GM23338 (cell line): ENCODE measurements at regions not wholly inside any gene's neighbourhood (a gene's known extent, or its start where the extent isn't known, plus 50 kb on each side); places are given as distances from the start of the nearest gene placed in this dataset.

Source experiments
- ATAC-seq: fragments of 200-7000 bp; cut with Tn5 transposase; 3 replicates; pipeline ENCODE4 v1.9.1; 2020
- DNase-seq: peaks from one replicate; pipeline ENCODE4 v3.0.0-alpha.2; 2015; ENCODE audit warnings: low spot score
- H2AFZ ChIP-seq: fragments of 200-600 bp; sonication (generic); 2 replicates; pipeline ENCODE4 v1.8.0; 2016; ENCODE audit warnings: antibody characterized with exemption, mild to moderate bottlenecking, moderate library complexity
- H3F3A ChIP-seq: fragments of 200-600 bp; sonication (generic); replicated peaks from 2 replicates; pipeline ENCODE4 v1.8.0; 2017; ENCODE audit warnings: antibody characterized with exemption, mixed run types, low read depth
- H3K27ac ChIP-seq: fragments of 200-600 bp; sonication (generic); 2 replicates; pipeline ENCODE4 v1.6.1; 2016; ENCODE audit warnings: low read depth
- H3K27me3 ChIP-seq: fragments of 200-600 bp; sonication (generic); 2 replicates; pipeline ENCODE4 v1.8.0; 2016; ENCODE audit warnings: mild to moderate bottlenecking, mixed run types, moderate library complexity; ENCODE audit not compliant: insufficient read depth
- H3K36me3 ChIP-seq: fragments of 200-600 bp; sonication (generic); 2 replicates; pipeline ENCODE4 v1.8.0; 2016; ENCODE audit warnings: mild to moderate bottlenecking; ENCODE audit not compliant: insufficient read depth
- H3K4me1 ChIP-seq: fragments of 200-600 bp; sonication (generic); 2 replicates; pipeline ENCODE4 v1.8.0; 2016; ENCODE audit warnings: mild to moderate bottlenecking, moderate library complexity; ENCODE audit not compliant: insufficient read depth
- H3K4me2 ChIP-seq: fragments of 200-600 bp; sonication (generic); 2 replicates; pipeline ENCODE4 v1.7.1; 2017; ENCODE audit warnings: mixed run types
- H3K4me3 ChIP-seq: fragments of 200-600 bp; sonication (generic); 2 replicates; pipeline ENCODE4 v1.6.1; 2016; ENCODE audit warnings: mixed run types
- H3K79me2 ChIP-seq: fragments of 200-600 bp; sonication (generic); replicated peaks from 2 replicates; pipeline ENCODE4 v1.8.0; 2017; ENCODE audit warnings: mild to moderate bottlenecking; ENCODE audit not compliant: insufficient read depth
- H3K9me2 ChIP-seq: fragments of 200-600 bp; sonication (generic); 2 replicates; pipeline ENCODE4 v1.8.0; 2017; ENCODE audit not compliant: insufficient read depth
- H4K20me1 ChIP-seq: fragments of 200-600 bp; sonication (generic); replicated peaks from 2 replicates; pipeline ENCODE4 v1.8.0; 2017; ENCODE audit warnings: mild to moderate bottlenecking; ENCODE audit not compliant: insufficient read depth
- H3K27ac Mint-ChIP-seq: 2 replicates; pipeline ENCODE4 v1.8.0; 2020; ENCODE audit warnings: inconsistent platforms, mild to moderate bottlenecking, moderate library complexity, mixed read lengths
- H3K27me3 Mint-ChIP-seq: 3 replicates; pipeline ENCODE4 v1.8.0; 2022; ENCODE audit warnings: low read depth, mild to moderate bottlenecking, moderate library complexity, mixed read lengths, inconsistent platforms; ENCODE audit not compliant: insufficient read depth, poor library complexity
- H3K36me3 Mint-ChIP-seq: 3 replicates; pipeline ENCODE4 v1.8.0; 2021; ENCODE audit warnings: low read depth, mild to moderate bottlenecking, inconsistent platforms, moderate library complexity, mixed read lengths
- H3K4me1 Mint-ChIP-seq: 3 replicates; pipeline ENCODE4 v1.8.0; 2020; ENCODE audit warnings: mild to moderate bottlenecking, inconsistent platforms, mixed read lengths
- H3K4me3 Mint-ChIP-seq: 3 replicates; pipeline ENCODE4 v1.8.0; 2021; ENCODE audit warnings: moderate library complexity, mild to moderate bottlenecking, inconsistent platforms, mixed read lengths
- H3K9me3 Mint-ChIP-seq: 3 replicates; pipeline ENCODE4 v1.8.0; 2020; ENCODE audit warnings: moderate library complexity, mild to moderate bottlenecking, inconsistent platforms, mixed read lengths
- CREB1 ChIP-seq: fragments of 250-450 bp; sonication (Bioruptor Pico); IDR thresholded peaks from 2 replicates; pipeline ENCODE4 v1.5.0; 2020; ENCODE audit warnings: low read depth, mild to moderate bottlenecking, moderate library complexity
- CTCF ChIP-seq, 2 experiments: fragments of 200-600 bp in 1 of 2; sonication (generic) in 1 of 2; conservative IDR thresholded peaks; 2 replicates each; pipeline versions ENCODE4 v1.5.1 to v1.6.1; 2016 to 2017; ENCODE audit warnings: antibody characterized with exemption in 2 of 2, low read depth in 2 of 2, mild to moderate bottlenecking in 2 of 2, moderate library complexity in 1 of 2
- ETS1 ChIP-seq: IDR thresholded peaks from 2 replicates; pipeline ENCODE4 v1.6.1; 2016; ENCODE audit warnings: antibody characterized with exemption
- EZH2 ChIP-seq: fragments of 200-600 bp; sonication (generic); IDR thresholded peaks from one replicate; pipeline ENCODE4 v1.8.0; 2017; ENCODE audit warnings: antibody characterized with exemption, mild to moderate bottlenecking, low read depth; ENCODE audit not compliant: unreplicated experiment
- EZH2phosphoT487 ChIP-seq: fragments of 200-600 bp; sonication (generic); IDR thresholded peaks from one replicate; pipeline ENCODE4 v1.8.1; 2018; ENCODE audit warnings: antibody characterized with exemption; ENCODE audit not compliant: unreplicated experiment
- JUNB ChIP-seq: IDR thresholded peaks from one replicate; pipeline ENCODE4 v1.6.1; 2016; ENCODE audit warnings: antibody characterized with exemption; ENCODE audit not compliant: unreplicated experiment
- NANOG ChIP-seq: IDR thresholded peaks from 2 replicates; pipeline ENCODE4 v1.6.1; 2016; ENCODE audit warnings: antibody characterized with exemption, borderline replicate concordance
- POLR2AphosphoS5 ChIP-seq: IDR thresholded peaks from 2 replicates; pipeline ENCODE4 v1.6.1; 2016; ENCODE audit warnings: antibody characterized with exemption, low read depth
- REST ChIP-seq: IDR thresholded peaks from one replicate; pipeline ENCODE4 v1.6.1; 2018; ENCODE audit warnings: antibody characterized with exemption; ENCODE audit not compliant: unreplicated experiment
- STAT1 ChIP-seq: IDR thresholded peaks from one replicate; pipeline ENCODE4 v1.6.1; 2016; ENCODE audit warnings: antibody characterized with exemption; ENCODE audit not compliant: unreplicated experiment
- ZNF114 ChIP-seq: fragments of 250-450 bp; sonication (Bioruptor Pico); IDR thresholded peaks from 2 replicates; pipeline ENCODE4 v1.5.0; 2020; ENCODE audit warnings: mild to moderate bottlenecking, moderate library complexity
- ZNF462 ChIP-seq: fragments of 250-450 bp; sonication (Bioruptor Pico); IDR thresholded peaks from 2 replicates; pipeline ENCODE4 v1.5.0; 2020; ENCODE audit warnings: mild to moderate bottlenecking, moderate library complexity

GRCh38 chr17:30717291-30718098, 107.0 kb downstream of the CRLF3 start:
- Histone ChIP-seq H3F3A (no peaks in the 10 kb centered on the region), H3K9me2 (no peaks in the 10 kb centered on the region), H3K36me3 (no peaks in the 10 kb centered on the region), H3K79me2 (peaks cover 100% of the 10 kb centered on the region), H3K4me1 (no peaks in the 10 kb centered on the region), H3K4me3 (no peak overlapping the region), H3K4me2 (no peak overlapping the region), H2AFZ (no peak overlapping the region), H3K27ac (no peak overlapping the region), H3K27me3 (no peaks in the 10 kb centered on the region), H4K20me1 (peaks cover 38% of the 10 kb centered on the region)
- Mint-ChIP-seq H3K36me3 (peaks cover 30% of the 10 kb centered on the region), H3K9me3 (no peaks in the 10 kb centered on the region; the same call in none of the 3 replicates), H3K27ac (no peak overlapping the region), H3K27me3 (peaks cover 16% of the 10 kb centered on the region), H3K4me3 (no peak overlapping the region; the same call in 2 of the 3 replicates), H3K4me1 (peaks cover 19% of the 10 kb centered on the region)
- TF ChIP-seq STAT1 (no peak), POLR2AphosphoS5 (no peak), CTCF (conservative IDR thresholded peaks at IDR 0.05; ENCODE audit: low read depth in 2 of 2) (no peak; a peak in 1 of 4 replicates), EZH2phosphoT487 (no peak), NANOG (no peak), ZNF462 (no peak), REST (no peak), ZNF114 (CRISPR knock-in tag) (no peak), EZH2 (no peak), ETS1 (no peak), CREB1 (no peak), JUNB (no peak)
- DNase-seq (no peak), ATAC-seq (no peak)
